ENCODE measurements at regions not wholly inside any gene's neighbourhood (a gene's known extent, or its start where the extent isn't known, plus 50 kb on each side); places are given as distances from the start of the nearest gene placed in this dataset.

- Histone ChIP-seq H4K5ac (ENCODE audit: insufficient read length, low read depth, low read length) (no peak overlapping the region), H3K79me2 (ENCODE audit: insufficient read depth, low read length) (no peaks in the 10 kb centered on the region), H3K9me3 (ENCODE audit: control insufficient read depth, low read depth, low read length) (no peaks in the 10 kb centered on the region), H3K14ac (ENCODE audit: insufficient read depth, low read length) (no peak overlapping the region), H3K18ac (ENCODE audit: insufficient read length, low read depth, low read length) (no peak overlapping the region), H2BK15ac (ENCODE audit: low read depth, low read length) (no peak overlapping the region), H3K27ac (ENCODE audit: insufficient read length, low read depth, low read length) (no peak overlapping the region), H2BK5ac (ENCODE audit: insufficient read length, low read length) (no peak overlapping the region), H3K4ac (ENCODE audit: low read depth, low read length) (no peak overlapping the region), H4K91ac (ENCODE audit: insufficient read length, low read depth, low read length) (no peak overlapping the region), H3K79me1 (ENCODE audit: insufficient read depth, low read depth, low read length, poor library complexity, severe bottlenecking) (no peaks in the 10 kb centered on the region), H3K27me3 (ENCODE audit: insufficient read depth, low read length) (no peaks in the 10 kb centered on the region), H2BK20ac (ENCODE audit: low read depth, low read length, poor library complexity, severe bottlenecking) (no peak overlapping the region), H2BK120ac (ENCODE audit: low read depth, low read length, poor library complexity, severe bottlenecking) (no peak overlapping the region), H4K20me1 (ENCODE audit: control insufficient read depth, insufficient read depth, insufficient read length) (no peaks in the 10 kb centered on the region), H2BK12ac (ENCODE audit: insufficient read length, low read depth, low read length) (no peak overlapping the region), H4K8ac (replicated peaks; ENCODE audit: insufficient read length, low read depth, low read length) (no peak overlapping the region), H3K56ac (ENCODE audit: insufficient read length, low read depth, low read length) (no peak overlapping the region), H2AFZ (ENCODE audit: low read length) (no peak overlapping the region), H3K4me2 (ENCODE audit: insufficient read depth, insufficient read length, low read length) (no peak overlapping the region), H3K23ac (ENCODE audit: insufficient read length, low read depth, low read length) (no peak overlapping the region), H3K23me2 (ENCODE audit: insufficient read length, low read depth, low read length, poor library complexity, severe bottlenecking) (no peaks in the 10 kb centered on the region), H3K9ac (ENCODE audit: extremely low read depth, insufficient read length, low read length) (no peak overlapping the region), H3K4me1 (ENCODE audit: insufficient read depth, low read length) (no peaks in the 10 kb centered on the region), H3T11ph (ENCODE audit: low read length) (no peak overlapping the region), H2AK5ac (ENCODE audit: insufficient read length, low read length) (no peak overlapping the region)
- Mint-ChIP-seq H3K9me3 (peaks cover 60 to 67% of the 10 kb centered on the region in 2 experiments), H3K4me1 (peaks cover 0 to 14% of the 10 kb centered on the region in 2 experiments; a peak in 3 of 4 replicates), H3K27me3 (ENCODE audit: low read depth) (peaks cover 4% of the 10 kb centered on the region), H3K36me3 (ENCODE audit: insufficient read depth in 1 of 3, low read depth in 3 of 3) (peaks cover 0 to 2% (median 0%) of the 10 kb centered on the region in 3 experiments; a peak in 2 of 7 replicates), H3K4me3 (no peak overlapping the region; a peak in 1 of 5 replicates), H3K27ac (no peak overlapping the region)
- no peak for DNase-seq
- no CpG with 5 or more reads among the region's 10 CpGs for WGBS (ENCODE audit: extremely low coverage, insufficient read length, low lambda C conversion rate)
- no peak for TF ChIP-seq CTCF (conservative IDR thresholded peaks at IDR 0.05)
Measured at GRCh38 chrX:39396358-39396995, 595.2 kb downstream of the MID1IP1 start.

Measured in H9 (cell line).